ENCODE measurements at regions not wholly inside any gene's neighbourhood (a gene's known extent, or its start where the extent isn't known, plus 50 kb on each side); places are given as distances from the start of the nearest gene placed in this dataset.
"Not testable (repeated sequence)": the region's sequence is repeated elsewhere in the genome, so short reads cannot be mapped to it uniquely, and the experiment has no call there.

GRCh38 chr2:83339942-83340341, 1119.1 kb downstream of the SUCLG1 start:
- not testable (repeated sequence) for TF ChIP-seq CTCF (IDR thresholded peaks at IDR 0.05; ENCODE audit: low read length); EZH2phosphoT487 (IDR thresholded peaks at IDR 0.05; ENCODE audit: low read length); EZH2 (optimal IDR thresholded peaks at IDR 0.05; ENCODE audit: low read depth, low read length)
